D721Med (cell line): ENCODE measurements at regions not wholly inside any gene's neighbourhood (a gene's known extent, or its start where the extent isn't known, plus 50 kb on each side); places are given as distances from the start of the nearest gene placed in this dataset.

Experiments used
- DNase-seq: peaks from one replicate; pipeline ENCODE4 v3.0.0; 2011; ENCODE audit warnings: low spot score; ENCODE audit not compliant: insufficient read length
- FAIRE-seq: peaks from 2 replicates; lab custom pipeline; 2011; peaks lifted over from hg19 to GRCh38; lab: Jason Lieb, UNC
- CTCF ChIP-seq: IDR thresholded peaks from 2 replicates; pipeline ENCODE4 v1.5.1; 2012; ENCODE audit warnings: mild to moderate bottlenecking, control low read depth; ENCODE audit not compliant: insufficient read depth; ENCODE audit errors: missing control alignments

GRCh38 chr6:1538810-1539478 lies 70.8 kb upstream of the FOXC1 start:
- no peak for FAIRE-seq
- TF ChIP-seq CTCF, result no peak
- DNase-seq, result no peak

GRCh38 chr6:1540864-1541521 lies 68.7 kb upstream of the FOXC1 start:
- no peak for TF ChIP-seq CTCF
- FAIRE-seq (no peak), DNase-seq (no peak)

- DNase-seq, result no peak
- no peak for FAIRE-seq
- no peak for TF ChIP-seq CTCF
Measured at GRCh38 chr6:1542335-1542734, 67.4 kb upstream of the FOXC1 start.

GRCh38 chr6:1542764-1543163 lies 67.0 kb upstream of the FOXC1 start:
- FAIRE-seq (no peak), DNase-seq (no peak)
- no peak for TF ChIP-seq CTCF

DNA sequence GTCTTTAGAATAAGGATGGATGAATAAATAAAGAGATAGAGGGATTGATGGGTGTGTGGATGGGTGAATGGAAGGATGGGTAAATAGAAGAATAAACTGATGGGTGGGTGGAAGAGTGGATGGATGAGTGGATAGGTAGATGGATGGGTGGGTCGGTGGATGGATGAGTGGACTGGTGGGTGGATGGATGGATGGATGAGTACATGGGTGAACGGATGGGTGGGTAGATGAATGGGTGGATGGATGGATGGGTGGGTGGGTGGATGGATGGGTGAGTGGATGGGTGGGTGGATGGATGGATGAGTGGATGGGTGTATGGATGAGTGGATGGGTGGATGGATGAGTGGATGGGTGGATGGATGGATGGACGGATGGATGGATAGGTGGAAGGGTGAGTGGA lies 65.7 kb upstream of the FOXC1 start:
- FAIRE-seq (no peak), DNase-seq (no peak)
- TF ChIP-seq CTCF, result no peak

DNA sequence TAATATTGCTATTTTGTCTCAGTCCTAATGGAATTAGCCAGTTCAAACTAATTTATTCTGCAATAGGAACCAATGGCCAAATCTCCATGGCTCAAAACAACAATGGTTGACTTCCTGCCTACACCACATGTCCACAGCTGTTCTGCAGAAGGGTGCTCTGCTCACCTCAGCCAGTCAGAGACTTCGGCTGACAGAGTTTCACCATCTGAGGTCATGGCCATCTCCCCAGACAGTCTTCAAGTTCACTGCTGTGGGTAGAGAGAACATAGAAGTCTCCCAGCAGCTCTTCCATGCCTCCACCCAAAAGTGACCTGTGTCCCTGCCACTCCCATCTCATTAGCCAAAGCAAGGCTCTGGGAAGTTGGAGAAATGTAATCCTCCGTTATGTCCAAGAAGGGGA lies 65.1 kb upstream of the FOXC1 start:
- FAIRE-seq (no peak), DNase-seq (no peak)
- no peak for TF ChIP-seq CTCF

DNA sequence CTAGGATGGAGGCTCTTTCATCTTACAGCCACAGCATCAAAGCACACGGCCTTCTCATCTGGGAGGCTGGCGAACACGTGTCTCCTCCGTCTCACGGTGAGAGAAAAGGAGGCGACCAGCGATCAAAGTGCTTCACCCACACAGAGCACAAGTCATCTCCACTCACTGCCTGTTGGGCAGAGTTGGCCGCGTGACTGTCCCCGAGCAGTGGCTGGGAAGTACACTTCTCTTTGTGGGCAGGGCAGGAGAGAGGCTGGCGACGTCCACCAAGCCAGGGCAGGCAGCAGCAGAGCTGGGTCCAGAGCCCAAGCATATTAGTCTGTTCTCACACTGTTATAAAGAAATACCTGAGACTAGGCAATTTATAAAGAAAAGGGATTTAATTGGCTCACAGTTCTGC lies 64.1 kb upstream of the FOXC1 start:
- no peak for TF ChIP-seq CTCF
- no peak for DNase-seq
- no peak for FAIRE-seq
